ENCODE measurements at regions not wholly inside any gene's neighbourhood (a gene's known extent, or its start where the extent isn't known, plus 50 kb on each side); places are given as distances from the start of the nearest gene placed in this dataset.

DNA sequence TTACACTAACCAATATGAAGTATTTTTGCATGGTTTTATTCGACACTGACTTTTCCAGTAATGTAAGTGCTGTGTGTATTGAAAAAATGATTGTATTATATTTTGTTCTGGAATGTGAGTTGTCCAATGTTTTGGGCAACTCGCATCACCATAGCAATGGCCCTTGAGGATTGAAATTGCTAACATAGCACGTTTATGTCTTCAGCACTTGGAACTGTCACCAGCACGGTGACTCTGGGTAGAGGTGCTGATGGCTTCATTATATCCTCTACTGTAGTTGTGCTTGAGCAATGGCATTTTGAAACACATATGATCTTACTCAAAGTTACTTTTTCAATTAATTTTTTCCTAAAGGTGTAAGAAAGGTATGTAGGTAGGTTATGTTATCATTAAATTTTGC, 271.5 kb downstream of the ACTR3 start:
- H3K4me3 ChIP-seq (replicated peaks; ENCODE audit: low read depth, low read length) = no peak overlapping the region
- H3K36me3 ChIP-seq (ENCODE audit: control insufficient read depth, insufficient read depth, low read length) = no peaks in the 10 kb centered on the region
- no peaks in the 10 kb centered on the region for H3K27me3 ChIP-seq (replicated peaks; ENCODE audit: control insufficient read depth, insufficient read depth, low read length)
- TF ChIP-seq, protein P1, sequence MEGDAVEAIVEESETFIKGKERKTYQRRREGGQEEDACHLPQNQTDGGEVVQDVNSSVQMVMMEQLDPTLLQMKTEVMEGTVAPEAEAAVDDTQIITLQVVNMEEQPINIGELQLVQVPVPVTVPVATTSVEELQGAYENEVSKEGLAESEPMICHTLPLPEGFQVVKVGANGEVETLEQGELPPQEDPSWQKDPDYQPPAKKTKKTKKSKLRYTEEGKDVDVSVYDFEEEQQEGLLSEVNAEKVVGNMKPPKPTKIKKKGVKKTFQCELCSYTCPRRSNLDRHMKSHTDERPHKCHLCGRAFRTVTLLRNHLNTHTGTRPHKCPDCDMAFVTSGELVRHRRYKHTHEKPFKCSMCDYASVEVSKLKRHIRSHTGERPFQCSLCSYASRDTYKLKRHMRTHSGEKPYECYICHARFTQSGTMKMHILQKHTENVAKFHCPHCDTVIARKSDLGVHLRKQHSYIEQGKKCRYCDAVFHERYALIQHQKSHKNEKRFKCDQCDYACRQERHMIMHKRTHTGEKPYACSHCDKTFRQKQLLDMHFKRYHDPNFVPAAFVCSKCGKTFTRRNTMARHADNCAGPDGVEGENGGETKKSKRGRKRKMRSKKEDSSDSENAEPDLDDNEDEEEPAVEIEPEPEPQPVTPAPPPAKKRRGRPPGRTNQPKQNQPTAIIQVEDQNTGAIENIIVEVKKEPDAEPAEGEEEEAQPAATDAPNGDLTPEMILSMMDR (IDR thresholded peaks at IDR 0.05; ENCODE audit: insufficient read depth, low read length, poor library complexity, severe bottlenecking) = no peak
- DNase-seq (ENCODE audit: extremely low read depth, insufficient read length) = no peak

DNA sequence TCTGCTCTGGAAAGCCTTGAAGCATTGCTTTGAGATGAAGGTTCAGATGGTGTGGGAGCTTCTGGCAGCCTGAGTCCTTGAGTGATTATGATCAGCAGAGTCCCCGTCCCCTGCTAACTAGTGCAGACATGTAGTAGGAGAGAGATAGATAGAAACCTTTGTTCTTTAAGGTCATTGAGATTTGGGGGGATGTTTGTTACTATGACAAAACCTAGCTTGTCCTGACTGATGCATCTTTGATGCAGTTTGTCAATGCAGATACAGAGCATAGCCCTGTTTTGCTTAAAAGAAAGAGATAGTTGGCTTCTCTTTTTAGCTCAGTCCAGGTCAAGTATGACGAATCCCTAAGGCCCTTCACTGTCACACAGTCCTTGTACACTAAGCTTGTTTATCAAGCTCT, 274.6 kb upstream of the DPP10 start:
- Histone ChIP-seq H3K36me3 (ENCODE audit: control insufficient read depth, insufficient read depth, low read length) (no peaks in the 10 kb centered on the region), H3K4me3 (replicated peaks; ENCODE audit: low read depth, low read length) (no peak overlapping the region), H3K27me3 (replicated peaks; ENCODE audit: control insufficient read depth, insufficient read depth, low read length) (no peaks in the 10 kb centered on the region)
- DNase-seq (ENCODE audit: extremely low read depth, insufficient read length) = no peak
- TF ChIP-seq, protein P1 (IDR thresholded peaks at IDR 0.05; ENCODE audit: insufficient read depth, low read length, poor library complexity, severe bottlenecking) = no peak

DNA sequence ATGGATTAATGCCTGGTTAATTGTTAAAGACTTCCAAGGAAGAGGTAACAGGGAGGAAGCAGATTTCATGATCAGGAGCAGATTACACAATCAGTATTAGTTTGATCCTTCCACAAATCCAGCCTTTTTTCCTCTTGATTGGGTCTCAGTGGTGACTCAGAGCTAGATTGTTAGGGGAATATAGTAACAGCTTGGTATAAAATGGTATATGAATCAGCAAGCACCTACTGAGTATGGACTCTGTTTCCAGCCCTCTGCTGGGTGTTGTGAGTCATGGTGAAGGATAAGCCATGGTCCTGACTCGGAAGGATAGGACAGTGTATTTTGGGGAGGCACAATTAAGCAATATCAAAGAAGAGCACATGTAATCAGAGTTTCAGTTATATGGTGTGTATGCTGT, 272.4 kb upstream of the DPP10 start:
- H3K27me3 ChIP-seq (replicated peaks; ENCODE audit: control insufficient read depth, insufficient read depth, low read length) = no peaks in the 10 kb centered on the region
- no peak for DNase-seq (ENCODE audit: extremely low read depth, insufficient read length)
- TF ChIP-seq, protein P1 (IDR thresholded peaks at IDR 0.05; ENCODE audit: insufficient read depth, low read length, poor library complexity, severe bottlenecking) = no peak
- H3K36me3 ChIP-seq (ENCODE audit: control insufficient read depth, insufficient read depth, low read length) = no peaks in the 10 kb centered on the region
- no peak overlapping the region for H3K4me3 ChIP-seq (replicated peaks; ENCODE audit: low read depth, low read length)

DNA sequence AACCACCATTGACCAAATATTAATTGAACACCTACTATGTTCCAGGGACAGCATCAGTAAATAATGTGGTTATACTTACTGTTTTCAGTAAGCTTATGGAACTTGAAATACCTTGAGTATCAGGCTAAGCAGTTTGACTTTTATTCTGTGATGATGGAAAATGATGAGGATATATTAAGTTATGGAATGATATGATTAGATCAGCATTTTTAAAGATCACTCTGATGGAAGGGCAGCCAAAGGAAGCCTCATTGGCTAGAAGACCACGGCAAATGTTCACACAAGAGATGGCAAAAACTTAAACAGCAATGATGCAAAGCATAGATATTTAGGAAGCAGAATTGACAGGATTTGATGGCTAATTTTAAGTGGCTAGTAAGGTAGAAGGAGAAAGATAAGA, 266.9 kb upstream of the DPP10 start:
- TF ChIP-seq, protein P1 (IDR thresholded peaks at IDR 0.05; ENCODE audit: insufficient read depth, low read length, poor library complexity, severe bottlenecking) = no peak
- Histone ChIP-seq H3K4me3 (replicated peaks; ENCODE audit: low read depth, low read length) (no peak overlapping the region), H3K27me3 (replicated peaks; ENCODE audit: control insufficient read depth, insufficient read depth, low read length) (no peaks in the 10 kb centered on the region), H3K36me3 (ENCODE audit: control insufficient read depth, insufficient read depth, low read length) (no peaks in the 10 kb centered on the region)
- DNase-seq (ENCODE audit: extremely low read depth, insufficient read length) = no peak

DNA sequence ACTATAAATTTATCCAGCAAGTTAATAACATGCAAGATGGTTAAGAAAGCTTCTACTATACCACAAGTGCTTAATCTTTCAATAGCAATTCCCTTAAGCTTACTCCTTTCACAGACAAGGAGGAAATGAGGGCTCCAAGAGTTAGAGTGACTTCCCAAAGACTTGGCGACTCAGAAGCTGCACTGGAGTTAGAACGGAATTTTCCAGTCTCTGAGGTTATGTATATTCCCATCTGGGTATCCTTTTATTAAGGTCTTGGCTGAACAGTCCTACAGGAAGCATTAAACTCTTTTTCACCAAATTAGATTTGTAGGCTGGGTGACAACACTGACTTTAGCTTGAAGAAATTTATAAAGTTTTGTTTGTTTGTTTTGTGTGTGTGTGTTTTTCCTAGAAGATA, 256.9 kb upstream of the DPP10 start:
- DNase-seq (ENCODE audit: extremely low read depth, insufficient read length) = no peak
- H3K36me3 ChIP-seq (ENCODE audit: control insufficient read depth, insufficient read depth, low read length) = no peaks in the 10 kb centered on the region
- H3K4me3 ChIP-seq (replicated peaks; ENCODE audit: low read depth, low read length) = no peak overlapping the region
- TF ChIP-seq, protein P1 (IDR thresholded peaks at IDR 0.05; ENCODE audit: insufficient read depth, low read length, poor library complexity, severe bottlenecking) = no peak
- no peaks in the 10 kb centered on the region for H3K27me3 ChIP-seq (replicated peaks; ENCODE audit: control insufficient read depth, insufficient read depth, low read length)

DNA sequence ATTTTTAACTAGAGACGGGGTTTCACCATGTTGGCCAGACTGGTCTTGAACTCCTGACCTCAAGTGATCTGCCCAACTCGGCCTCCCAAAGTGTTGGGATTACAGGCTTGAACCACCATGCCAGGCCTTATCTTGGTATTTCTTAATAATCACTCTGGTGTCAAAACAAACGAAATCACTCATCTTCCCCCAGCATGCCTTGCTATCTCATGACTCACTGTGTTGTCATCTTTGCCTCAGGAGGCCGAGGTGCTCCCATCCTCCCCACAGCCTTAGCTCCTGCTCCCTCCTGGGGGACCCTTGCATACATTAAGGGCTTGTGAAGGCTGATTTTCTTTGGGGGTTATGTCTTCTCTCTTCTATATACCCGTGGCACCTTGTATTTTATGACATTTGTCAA, 250.1 kb upstream of the DPP10 start:
- Histone ChIP-seq H3K4me3 (replicated peaks; ENCODE audit: low read depth, low read length) (no peak overlapping the region), H3K27me3 (replicated peaks; ENCODE audit: control insufficient read depth, insufficient read depth, low read length) (no peaks in the 10 kb centered on the region), H3K36me3 (ENCODE audit: control insufficient read depth, insufficient read depth, low read length) (no peaks in the 10 kb centered on the region)
- no peak for DNase-seq (ENCODE audit: extremely low read depth, insufficient read length)
- TF ChIP-seq, protein P1 (IDR thresholded peaks at IDR 0.05; ENCODE audit: insufficient read depth, low read length, poor library complexity, severe bottlenecking) = no peak

Data from GM06990 (cell line).